Tibial nerve (tissue), 4 donors: ENCODE measurements at regions not wholly inside any gene's neighbourhood (a gene's known extent, or its start where the extent isn't known, plus 50 kb on each side); places are given as distances from the start of the nearest gene placed in this dataset.

Source experiments
- DNase-seq, 2 donors: peaks; one replicate each; pipeline ENCODE4 v3.0.0-alpha.2; 2019; ENCODE audit warnings: low spot score in 2 of 2
- H3K27ac ChIP-seq, 4 donors: fragments of 200-600 bp; sonication (generic) in 3 of 4; one replicate each; pipeline ENCODE4 v1.5.1; 2017 to 2019; ENCODE audit warnings: mild to moderate bottlenecking in 1 of 4
- H3K27me3 ChIP-seq, 2 donors: fragments of 200-600 bp; sonication (generic) in 1 of 2; one replicate each; pipeline versions ENCODE4 v1.5.1 to v1.6.0; 2017 to 2019
- H3K36me3 ChIP-seq, 3 donors: fragments of 200-600 bp; sonication (generic); one replicate each; pipeline ENCODE4 v1.5.1; 2018 to 2019
- H3K4me1 ChIP-seq, 4 donors: fragments of 200-600 bp; sonication (generic) in 3 of 4; one replicate each; pipeline ENCODE4 v1.5.1; 2017 to 2019
- H3K4me3 ChIP-seq, 4 donors: fragments of 200-600 bp; sonication (generic) in 3 of 4; one replicate each; pipeline ENCODE4 v1.5.1; 2017 to 2019; ENCODE audit warnings: mild to moderate bottlenecking in 1 of 4, moderate library complexity in 1 of 4
- H3K9me3 ChIP-seq, 4 donors: fragments of 200-600 bp; sonication (generic) in 3 of 4; one replicate each; pipeline ENCODE4 v1.5.1; 2017 to 2019
- EP300 ChIP-seq, 2 donors: sonication (generic); formaldehyde crosslinking; IDR thresholded peaks; one replicate each; pipeline ENCODE4 v1.6.1; 2017; ENCODE audit warnings: antibody characterized with exemption in 2 of 2, mild to moderate bottlenecking in 1 of 2
- POLR2A ChIP-seq, 2 donors: fragments of 450-650 bp; IDR thresholded peaks; one replicate each; pipeline ENCODE4 v1.6.1; 2017; ENCODE audit warnings: antibody characterized with exemption in 2 of 2, mild to moderate bottlenecking in 2 of 2, moderate library complexity in 2 of 2
- WGBS, 2 donors: methylation state at CpG; one replicate each; pipeline ENCODE4 v1.1.5; 2018; 5-methylcytosine and 5-hydroxymethylcytosine counted together
- TF ChIP-seq, protein P1 (sequence below), 5 experiments: fragments of 200-600 bp in 3 of 5; fragments of 450-650 bp in 2 of 5; sonication (generic) in 3 of 5; IDR thresholded peaks; one replicate each; pipeline ENCODE4 v1.5.1; 2016 to 2019; ENCODE audit warnings: antibody characterized with exemption in 5 of 5, mild to moderate bottlenecking in 3 of 5, moderate library complexity in 2 of 5

DNA sequence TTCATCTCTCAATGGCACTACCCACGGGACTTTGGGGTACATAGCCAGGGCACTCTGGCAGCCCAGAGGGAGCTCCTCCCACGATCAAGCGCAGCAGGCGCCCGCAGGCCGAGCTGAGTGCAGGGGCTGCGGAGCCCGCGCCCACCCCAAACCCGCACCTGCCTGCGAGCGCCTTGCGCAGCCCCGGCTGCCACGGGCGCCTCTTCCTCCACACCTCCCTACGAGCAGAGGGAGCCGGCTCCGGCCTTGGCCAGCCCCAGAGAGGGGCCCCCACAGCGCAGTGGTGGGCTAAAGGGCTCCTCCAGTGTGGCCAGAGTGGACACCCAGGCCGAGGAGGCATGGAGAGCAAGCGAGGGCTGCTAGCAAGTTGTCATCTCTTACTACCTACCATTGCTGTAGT is 165.2 kb downstream of the UBE2E3 start:
- DNase-seq: no peak
- H3K27ac ChIP-seq: no peak overlapping the region
- TF ChIP-seq, protein P1, sequence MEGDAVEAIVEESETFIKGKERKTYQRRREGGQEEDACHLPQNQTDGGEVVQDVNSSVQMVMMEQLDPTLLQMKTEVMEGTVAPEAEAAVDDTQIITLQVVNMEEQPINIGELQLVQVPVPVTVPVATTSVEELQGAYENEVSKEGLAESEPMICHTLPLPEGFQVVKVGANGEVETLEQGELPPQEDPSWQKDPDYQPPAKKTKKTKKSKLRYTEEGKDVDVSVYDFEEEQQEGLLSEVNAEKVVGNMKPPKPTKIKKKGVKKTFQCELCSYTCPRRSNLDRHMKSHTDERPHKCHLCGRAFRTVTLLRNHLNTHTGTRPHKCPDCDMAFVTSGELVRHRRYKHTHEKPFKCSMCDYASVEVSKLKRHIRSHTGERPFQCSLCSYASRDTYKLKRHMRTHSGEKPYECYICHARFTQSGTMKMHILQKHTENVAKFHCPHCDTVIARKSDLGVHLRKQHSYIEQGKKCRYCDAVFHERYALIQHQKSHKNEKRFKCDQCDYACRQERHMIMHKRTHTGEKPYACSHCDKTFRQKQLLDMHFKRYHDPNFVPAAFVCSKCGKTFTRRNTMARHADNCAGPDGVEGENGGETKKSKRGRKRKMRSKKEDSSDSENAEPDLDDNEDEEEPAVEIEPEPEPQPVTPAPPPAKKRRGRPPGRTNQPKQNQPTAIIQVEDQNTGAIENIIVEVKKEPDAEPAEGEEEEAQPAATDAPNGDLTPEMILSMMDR (IDR thresholded peaks at IDR 0.05): no peak
- TF ChIP-seq EP300 (IDR thresholded peaks at IDR 0.05) (no peak), POLR2A (IDR thresholded peaks at IDR 0.05) (no peak)

GRCh38 chr2:181146171-181146570 is 165.8 kb downstream of the UBE2E3 start:
- no peaks in the 10 kb centered on the region for H3K4me1 ChIP-seq
- no peaks in the 10 kb centered on the region for H3K9me3 ChIP-seq
- no peaks in the 10 kb centered on the region for H3K27me3 ChIP-seq
- no peaks in the 10 kb centered on the region for H3K36me3 ChIP-seq
- H3K4me3 ChIP-seq: no peak overlapping the region
- no peak for DNase-seq
- TF ChIP-seq EP300 (IDR thresholded peaks at IDR 0.05) (no peak), POLR2A (IDR thresholded peaks at IDR 0.05) (no peak)
- TF ChIP-seq, protein P1 (IDR thresholded peaks at IDR 0.05): no peak
- no peak overlapping the region for H3K27ac ChIP-seq
- 86 to 92% methylated on average over 2 of the region's 2 CpGs for WGBS, 2 donors

More for the DNA sequence above, 165.2 kb downstream of the UBE2E3 start:
- Histone ChIP-seq H3K9me3 (no peaks in the 10 kb centered on the region), H3K4me1 (no peaks in the 10 kb centered on the region), H3K4me3 (no peak overlapping the region), H3K36me3 (no peaks in the 10 kb centered on the region), H3K27me3 (no peaks in the 10 kb centered on the region)
- WGBS, 2 donors: 98 to 99% methylated on average over 4 to 22 of the region's 22 CpGs

DNA sequence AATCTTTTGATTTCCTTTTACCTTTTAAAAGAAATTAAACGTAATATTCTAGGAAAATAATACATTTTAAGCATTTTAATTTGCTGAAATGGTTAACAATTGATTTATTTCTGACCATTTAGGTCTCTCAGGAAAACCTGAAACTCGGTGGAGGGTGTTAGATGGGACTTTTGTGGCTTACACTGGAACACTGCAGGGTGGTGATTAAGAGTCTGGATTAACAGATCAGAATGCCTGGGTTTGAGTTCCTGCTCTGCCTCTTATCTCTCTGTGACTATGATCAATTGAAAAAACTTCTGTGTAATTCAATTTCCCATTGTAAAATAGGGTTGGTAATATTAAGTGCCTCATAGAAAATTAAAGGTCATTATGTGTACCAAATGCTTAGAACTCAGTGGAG is 168.7 kb downstream of the UBE2E3 start:
- no peaks in the 10 kb centered on the region for H3K9me3 ChIP-seq
- TF ChIP-seq, protein P1 (IDR thresholded peaks at IDR 0.05): no peak
- TF ChIP-seq EP300 (IDR thresholded peaks at IDR 0.05) (no peak), POLR2A (IDR thresholded peaks at IDR 0.05) (no peak)
- no peak overlapping the region for H3K4me3 ChIP-seq
- peaks cover 0 to 8% (median 0%) of the 10 kb centered on the region in 4 donors for H3K4me1 ChIP-seq
- 63 to 68% methylated on average over 2 of the region's 2 CpGs for WGBS, 2 donors
- H3K27me3 ChIP-seq: no peaks in the 10 kb centered on the region
- no peak overlapping the region for H3K27ac ChIP-seq
- DNase-seq: no peak
- H3K36me3 ChIP-seq: no peaks in the 10 kb centered on the region

DNA sequence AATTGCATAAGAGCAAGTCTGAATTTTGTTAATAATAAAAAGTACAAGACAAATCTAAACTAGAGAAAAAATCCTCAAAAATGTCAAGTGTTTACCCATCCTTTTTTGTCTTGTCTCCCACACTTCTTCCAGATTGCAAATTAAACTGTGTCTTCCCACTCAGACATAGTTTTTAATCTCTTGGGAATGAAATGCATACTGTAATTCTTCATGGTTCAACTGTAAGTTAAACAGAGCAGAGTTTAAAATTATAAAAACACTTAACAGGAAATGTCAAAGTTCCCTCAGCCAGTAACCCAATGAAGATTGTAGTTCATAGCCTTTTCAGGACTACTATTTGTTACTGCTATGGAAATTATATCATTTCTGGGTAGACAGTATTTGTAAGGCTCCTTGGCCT is 171.8 kb downstream of the UBE2E3 start:
- no peak for DNase-seq
- no peaks in the 10 kb centered on the region for H3K27me3 ChIP-seq

DNA sequence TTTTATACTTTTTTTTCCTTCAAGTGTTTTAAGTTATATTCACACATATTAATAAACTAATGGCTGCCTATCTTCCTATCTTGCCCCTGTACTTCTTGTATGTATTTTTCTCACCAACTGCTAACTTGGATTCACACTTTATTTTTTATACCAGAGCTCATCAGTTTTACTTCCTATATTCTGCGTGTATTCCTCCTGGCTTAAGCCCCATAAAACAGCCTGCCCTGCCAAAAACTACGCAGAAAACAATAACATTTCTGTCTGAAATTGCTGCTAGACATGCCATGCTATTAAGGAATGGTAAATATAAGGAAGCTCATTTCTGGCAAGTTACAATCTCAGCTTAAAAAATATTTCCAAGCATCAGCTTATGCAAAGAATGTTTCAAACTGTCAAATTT is 172.3 kb downstream of the UBE2E3 start:
- H3K27me3 ChIP-seq: no peaks in the 10 kb centered on the region
- H3K9me3 ChIP-seq: no peaks in the 10 kb centered on the region
- no peak overlapping the region for H3K27ac ChIP-seq
- WGBS, 2 donors: 14 to 17% methylated on average over 2 of the region's 2 CpGs
- no peak for DNase-seq
- no peak overlapping the region for H3K4me3 ChIP-seq
- TF ChIP-seq POLR2A (IDR thresholded peaks at IDR 0.05) (no peak), EP300 (IDR thresholded peaks at IDR 0.05) (no peak)
- TF ChIP-seq, protein P1 (IDR thresholded peaks at IDR 0.05): no peak
- no peaks in the 10 kb centered on the region for H3K36me3 ChIP-seq
- peaks cover 0 to 8% (median 0%) of the 10 kb centered on the region in 4 donors for H3K4me1 ChIP-seq

More for the DNA sequence above, 171.8 kb downstream of the UBE2E3 start:
- Histone ChIP-seq H3K27ac (no peak overlapping the region), H3K36me3 (no peaks in the 10 kb centered on the region), H3K9me3 (no peaks in the 10 kb centered on the region), H3K4me1 (peaks cover 0 to 8% (median 0%) of the 10 kb centered on the region in 4 donors), H3K4me3 (no peak overlapping the region)
- TF ChIP-seq, protein P1 (IDR thresholded peaks at IDR 0.05): no peak
- TF ChIP-seq EP300 (IDR thresholded peaks at IDR 0.05) (no peak), POLR2A (IDR thresholded peaks at IDR 0.05) (no peak)
